IMR-90 (cell line): ENCODE measurements at regions not wholly inside any gene's neighbourhood (a gene's known extent, or its start where the extent isn't known, plus 50 kb on each side); places are given as distances from the start of the nearest gene placed in this dataset.

Experiments
- ATAC-seq: fragments of 200-7000 bp; cut with Tn5 transposase; 2 replicates; pipeline ENCODE4 v1.9.1; 2020; ENCODE audit warnings: low read depth, mild to moderate bottlenecking, moderate library complexity
- BruUV-seq: library from RNA; stranded (reverse); fragments of 400-500 nt; replicated peaks from 2 replicates; lab custom pipeline; 2021; lab: Mats Ljungman, UMichigan
- CTCF ChIA-PET: fragments of 300-600 bp; formaldehyde crosslinking; extraction: SDS; loops from one replicate; lab custom pipeline; 2021; ENCODE audit warnings: antibody characterized with exemption; lab: Yijun Ruan, JAX
- POLR2A ChIA-PET: fragments of 300-600 bp; sonication (Branson Sonifier 250); formaldehyde crosslinking; loops from one replicate; lab custom pipeline; 2022; ENCODE audit warnings: antibody characterized with exemption; ENCODE audit not compliant: unreplicated experiment; lab: Charles Lee
- DNase-seq: peaks from one replicate; pipeline ENCODE4 v3.0.0; 2013
- H2AFZ ChIP-seq: replicated peaks from 2 replicates; pipeline ENCODE3; 2013; ENCODE audit warnings: low read length, mild to moderate bottlenecking; ENCODE audit not compliant: poor library complexity
- H2AK5ac ChIP-seq: 2 replicates; pipeline ENCODE4 v1.6.1; 2013; ENCODE audit warnings: low read depth, low read length, inconsistent platforms
- H2AK9ac ChIP-seq: replicated peaks from 2 replicates; pipeline ENCODE3; 2013; ENCODE audit warnings: mild to moderate bottlenecking, low read depth, low read length, moderate library complexity; ENCODE audit not compliant: poor library complexity
- H2BK120ac ChIP-seq: 2 replicates; pipeline ENCODE4 v1.6.1; 2013; ENCODE audit warnings: low read depth, low read length, inconsistent platforms
- H2BK15ac ChIP-seq: 3 replicates; pipeline ENCODE4 v1.6.1; 2013; ENCODE audit warnings: low read depth, low read length, inconsistent platforms
- H2BK20ac ChIP-seq: 2 replicates; pipeline ENCODE4 v1.6.1; 2013; ENCODE audit warnings: low read depth, mild to moderate bottlenecking, inconsistent platforms, low read length, moderate library complexity
- H2BK5ac ChIP-seq: 2 replicates; pipeline ENCODE4 v1.6.1; 2013; ENCODE audit warnings: mild to moderate bottlenecking, low read depth, low read length, inconsistent platforms; ENCODE audit not compliant: poor library complexity, severe bottlenecking
- H3K14ac ChIP-seq: replicated peaks from 2 replicates; pipeline ENCODE4 v1.6.1; 2013; ENCODE audit warnings: low read depth, low read length, inconsistent platforms
- H3K18ac ChIP-seq: 2 replicates; pipeline ENCODE4 v1.6.1; 2013; ENCODE audit warnings: low read depth, low read length, control low read depth
- H3K23ac ChIP-seq: 2 replicates; pipeline ENCODE4 v1.6.1; 2013; ENCODE audit warnings: low read depth, low read length, inconsistent platforms
- H3K27ac ChIP-seq: 2 replicates; pipeline ENCODE4 v1.5.1; 2013; ENCODE audit warnings: mild to moderate bottlenecking, control low read depth, low read length; ENCODE audit not compliant: insufficient read depth
- H3K27me3 ChIP-seq: 2 replicates; pipeline ENCODE4 v1.6.1; 2013; ENCODE audit warnings: low read length; ENCODE audit not compliant: control insufficient read depth, insufficient read depth
- H3K36me3 ChIP-seq: 2 replicates; pipeline ENCODE4 v1.6.1; 2013; ENCODE audit warnings: low read length, mixed read lengths; ENCODE audit not compliant: control insufficient read depth, insufficient read depth
- H3K4ac ChIP-seq: 2 replicates; pipeline ENCODE4 v1.6.1; 2013; ENCODE audit warnings: low read depth, low read length, inconsistent platforms
- H3K4me1 ChIP-seq: 2 replicates; pipeline ENCODE4 v1.6.1; 2013; ENCODE audit warnings: low read length, mixed read lengths; ENCODE audit not compliant: control insufficient read depth, insufficient read depth
- H3K4me2 ChIP-seq: 2 replicates; pipeline ENCODE4 v1.6.1; 2013; ENCODE audit warnings: low read depth, mild to moderate bottlenecking, control low read depth, low read length, moderate library complexity
- H3K4me3 ChIP-seq: 2 replicates; pipeline ENCODE4 v1.5.1; 2013; ENCODE audit warnings: low read depth, mild to moderate bottlenecking, control low read depth, low read length, moderate library complexity; ENCODE audit not compliant: insufficient read depth
- H3K56ac ChIP-seq: 2 replicates; pipeline ENCODE4 v1.6.1; 2013; ENCODE audit warnings: low read length, inconsistent platforms; ENCODE audit not compliant: insufficient read depth; ENCODE audit errors: extremely low read depth
- H3K79me1 ChIP-seq, 2 experiments: 2 replicates each; pipeline ENCODE4 v1.6.1; 2013; ENCODE audit warnings: low read length in 2 of 2, inconsistent platforms in 1 of 2, low read depth in 1 of 2
- H3K9ac ChIP-seq: 2 replicates; pipeline ENCODE4 v1.6.1; 2013; ENCODE audit warnings: low read depth, low read length, control low read depth
- H3K9me1 ChIP-seq: 2 replicates; pipeline ENCODE4 v1.6.1; 2013; ENCODE audit warnings: low read length, inconsistent platforms; ENCODE audit not compliant: insufficient read depth
- H3K9me3 ChIP-seq: 2 replicates; pipeline ENCODE4 v1.6.1; 2013; ENCODE audit warnings: low read length; ENCODE audit not compliant: control insufficient read depth, insufficient read depth
- H4K20me1 ChIP-seq: 2 replicates; pipeline ENCODE4 v1.6.1; 2013; ENCODE audit warnings: low read length, inconsistent platforms; ENCODE audit not compliant: insufficient read depth
- H4K5ac ChIP-seq: 2 replicates; pipeline ENCODE4 v1.6.1; 2013; ENCODE audit warnings: mild to moderate bottlenecking, low read depth, low read length, control low read depth
- H4K8ac ChIP-seq, 2 experiments: 2 replicates each; pipeline ENCODE4 v1.6.1; 2013; ENCODE audit warnings: low read depth in 2 of 2, low read length in 2 of 2, control low read depth in 1 of 2, inconsistent platforms in 1 of 2
- H4K91ac ChIP-seq: 2 replicates; pipeline ENCODE4 v1.6.1; 2013; ENCODE audit warnings: low read depth, low read length, inconsistent platforms; ENCODE audit not compliant: insufficient read depth
- BHLHE40 ChIP-seq: fragments of 150-350 bp; IDR thresholded peaks from 2 replicates; pipeline ENCODE4 v1.6.1; 2016; ENCODE audit warnings: mild to moderate bottlenecking, low read depth, low read length
- CHD1 ChIP-seq: IDR thresholded peaks from 2 replicates; pipeline ENCODE4 v1.6.1; 2012; ENCODE audit warnings: low read depth, low read length, improper control_type of control experiment
- MAFK ChIP-seq: IDR thresholded peaks from 2 replicates; pipeline ENCODE4 v1.6.1; 2012; ENCODE audit warnings: low read depth, low read length, improper control_type of control experiment
- MAZ ChIP-seq: IDR thresholded peaks from 2 replicates; pipeline ENCODE4 v1.6.1; 2012; ENCODE audit warnings: low read depth, mild to moderate bottlenecking, low read length, improper control_type of control experiment, moderate library complexity, borderline replicate concordance
- MXI1 ChIP-seq: IDR thresholded peaks from 2 replicates; pipeline ENCODE4 v1.6.1; 2012; ENCODE audit warnings: low read depth, mild to moderate bottlenecking, low read length, moderate library complexity, borderline replicate concordance
- POLR2A ChIP-seq: IDR thresholded peaks from 2 replicates; pipeline ENCODE4 v1.6.1; 2012; ENCODE audit warnings: mild to moderate bottlenecking, low read depth, low read length
- RAD21 ChIP-seq: IDR thresholded peaks from 2 replicates; pipeline ENCODE4 v1.6.1; 2012; ENCODE audit warnings: low read length, improper control_type of control experiment
- RCOR1 ChIP-seq: IDR thresholded peaks from 2 replicates; pipeline ENCODE4 v1.6.1; 2012; ENCODE audit warnings: mild to moderate bottlenecking, low read length, improper control_type of control experiment; ENCODE audit not compliant: insufficient replicate concordance
- RFX5 ChIP-seq: IDR thresholded peaks from 2 replicates; pipeline ENCODE4 v1.8.0; 2012; ENCODE audit warnings: low read depth, mild to moderate bottlenecking, low read length, moderate library complexity
- SMC3 ChIP-seq: fragments of 150-350 bp; IDR thresholded peaks from 2 replicates; pipeline ENCODE4 v1.6.1; 2016; ENCODE audit warnings: low read depth, mild to moderate bottlenecking, antibody characterized with exemption, low read length, moderate library complexity
- dilution Hi-C: fragments of 300-500 bp; cut with HindIII; formaldehyde crosslinking; loops from one replicate; pipeline ENCODE4 v1.14.3; 2018; ENCODE audit warnings: low sequenced_read_pairs; ENCODE audit not compliant: unreplicated experiment
- in situ Hi-C: fragments of 300-500 bp; cut with MboI; formaldehyde crosslinking; loops from 3 replicates; pipeline ENCODE4 v1.14.3; 2019; ENCODE audit warnings: low sequenced_read_pairs, inconsistent platforms, mixed read lengths
- intact Hi-C: fragments of 100-400 bp; cut with micrococcal nuclease; formaldehyde crosslinking; loops from 2 replicates; pipeline ENCODE4 v1.10.0; 2022
- TF ChIP-seq, protein P1 (sequence below): fragments of 150-350 bp; IDR thresholded peaks from 2 replicates; pipeline ENCODE4 v1.6.1; 2016; ENCODE audit warnings: low read depth, mild to moderate bottlenecking, low read length, moderate library complexity, borderline replicate concordance
- TF ChIP-seq, protein P2 (sequence below): fragments of 150-350 bp; IDR thresholded peaks from 2 replicates; pipeline ENCODE4 v1.6.1; 2017; ENCODE audit warnings: mild to moderate bottlenecking, antibody characterized with exemption, low read length, low read depth

DNA sequence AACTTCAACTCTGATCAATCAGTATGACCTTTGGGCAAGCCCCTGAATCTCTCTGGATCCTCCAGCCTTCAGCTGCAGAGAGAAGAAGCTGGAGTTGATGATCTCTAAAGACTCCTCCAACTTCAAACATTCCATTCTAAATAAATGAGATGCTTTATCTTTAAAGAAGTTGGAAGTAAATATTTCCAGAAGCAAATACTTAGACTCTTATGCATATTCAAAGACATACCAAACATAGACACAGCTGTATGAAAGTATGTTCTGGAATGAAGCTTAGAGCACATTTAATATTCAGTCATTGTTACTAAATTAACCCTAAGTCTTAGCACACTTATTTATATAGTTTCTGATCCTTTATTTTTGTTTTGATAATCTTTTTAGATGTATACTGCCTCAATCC lies 77.6 kb upstream of the ACP3 start:
- no peak overlapping the region for H3K14ac ChIP-seq
- ATAC-seq, result peak; percentile 82
- dilution Hi-C loops (no loop called here), in situ Hi-C loops (no loop called here), intact Hi-C loops (no loop called here)
- H3K9ac ChIP-seq, result no peak overlapping the region
- no peak overlapping the region for H3K4me3 ChIP-seq
- no peak overlapping the region for H4K5ac ChIP-seq
- H2BK20ac ChIP-seq, result no peak overlapping the region
- H2AFZ ChIP-seq, result no peak overlapping the region
- no peaks in the 10 kb centered on the region for H3K36me3 ChIP-seq
- POLR2A ChIA-PET, result no interaction called here
- H3K4me1 ChIP-seq, result peaks cover 2% of the 10 kb centered on the region; the same call in 1 of the 2 replicates
- no peak overlapping the region for H2AK9ac ChIP-seq
- no peak overlapping the region for H2AK5ac ChIP-seq
- no peaks in the 10 kb centered on the region; the same call in 1 of the 2 replicates for H3K27me3 ChIP-seq
- no peaks in the 10 kb centered on the region for H4K20me1 ChIP-seq
- no peak overlapping the region for H3K4ac ChIP-seq
- no peak overlapping the region for H4K91ac ChIP-seq
- no peak overlapping the region for H3K18ac ChIP-seq
- H2BK15ac ChIP-seq, result no peak overlapping the region
- no peaks in the 10 kb centered on the region for H3K9me1 ChIP-seq
- peak overlapping the region; percentile 30 for H2BK5ac ChIP-seq
- CTCF ChIA-PET, result interaction anchor here (0.8 to 1.1 kb wide), 2 partner anchors 104 to 218 kb away, joined by 3 read pairs; no protein-coding TSS in a partner anchor
- no peak overlapping the region for H3K27ac ChIP-seq
- no peak overlapping the region for H3K56ac ChIP-seq
- no peak for DNase-seq
- H3K79me1 ChIP-seq, result no peaks in the 10 kb centered on the region
- H2BK120ac ChIP-seq, result no peak overlapping the region
- no peak overlapping the region; the same call in 1 of the 2 replicates for H3K4me2 ChIP-seq
- H3K9me3 ChIP-seq, result no peaks in the 10 kb centered on the region
- no peak for TF ChIP-seq CHD1
- TF ChIP-seq POLR2A, result no peak
- TF ChIP-seq, protein P1, sequence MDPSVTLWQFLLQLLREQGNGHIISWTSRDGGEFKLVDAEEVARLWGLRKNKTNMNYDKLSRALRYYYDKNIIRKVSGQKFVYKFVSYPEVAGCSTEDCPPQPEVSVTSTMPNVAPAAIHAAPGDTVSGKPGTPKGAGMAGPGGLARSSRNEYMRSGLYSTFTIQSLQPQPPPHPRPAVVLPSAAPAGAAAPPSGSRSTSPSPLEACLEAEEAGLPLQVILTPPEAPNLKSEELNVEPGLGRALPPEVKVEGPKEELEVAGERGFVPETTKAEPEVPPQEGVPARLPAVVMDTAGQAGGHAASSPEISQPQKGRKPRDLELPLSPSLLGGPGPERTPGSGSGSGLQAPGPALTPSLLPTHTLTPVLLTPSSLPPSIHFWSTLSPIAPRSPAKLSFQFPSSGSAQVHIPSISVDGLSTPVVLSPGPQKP, result no peak
- no peak for TF ChIP-seq SMC3
- TF ChIP-seq MXI1, result no peak
- TF ChIP-seq, protein P2, sequence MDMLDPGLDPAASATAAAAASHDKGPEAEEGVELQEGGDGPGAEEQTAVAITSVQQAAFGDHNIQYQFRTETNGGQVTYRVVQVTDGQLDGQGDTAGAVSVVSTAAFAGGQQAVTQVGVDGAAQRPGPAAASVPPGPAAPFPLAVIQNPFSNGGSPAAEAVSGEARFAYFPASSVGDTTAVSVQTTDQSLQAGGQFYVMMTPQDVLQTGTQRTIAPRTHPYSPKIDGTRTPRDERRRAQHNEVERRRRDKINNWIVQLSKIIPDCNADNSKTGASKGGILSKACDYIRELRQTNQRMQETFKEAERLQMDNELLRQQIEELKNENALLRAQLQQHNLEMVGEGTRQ, result no peak
- TF ChIP-seq RAD21, result no peak
- no peak for TF ChIP-seq RFX5
- TF ChIP-seq MAZ, result no peak
- TF ChIP-seq MAFK, result no peak
- TF ChIP-seq RCOR1, result no peak
- no peak for TF ChIP-seq BHLHE40
- H3K23ac ChIP-seq, result no peak overlapping the region
- BruUV-seq, result no TSS peak
- no peak overlapping the region for H4K8ac ChIP-seq
